Esophagus muscularis mucosa (tissue), 4 donors: ENCODE measurements at regions not wholly inside any gene's neighbourhood (a gene's known extent, or its start where the extent isn't known, plus 50 kb on each side); places are given as distances from the start of the nearest gene placed in this dataset.
"Not testable (repeated sequence)": the region's sequence is repeated elsewhere in the genome, so short reads cannot be mapped to it uniquely, and the experiment has no call there.

Source experiments
- CTCF ChIP-seq, 3 experiments: fragments of 200-600 bp in 2 of 3; fragments of 450-650 bp in 1 of 3; sonication (generic) in 2 of 3; IDR thresholded peaks; one replicate each; pipeline ENCODE4 v1.5.1; 2017 to 2019; ENCODE audit warnings: antibody characterized with exemption in 3 of 3, mild to moderate bottlenecking in 2 of 3, moderate library complexity in 1 of 3
- EP300 ChIP-seq: sonication (generic); formaldehyde crosslinking; IDR thresholded peaks from one replicate; pipeline ENCODE4 v1.6.1; 2017; ENCODE audit warnings: antibody characterized with exemption
- POLR2A ChIP-seq: fragments of 450-650 bp; IDR thresholded peaks from one replicate; pipeline ENCODE4 v1.6.1; 2017; ENCODE audit warnings: antibody characterized with exemption, moderate library complexity, mild to moderate bottlenecking, low read depth
- POLR2AphosphoS5 ChIP-seq, 2 donors: sonication (generic); formaldehyde crosslinking; IDR thresholded peaks; one replicate each; pipeline ENCODE4 v1.6.1; 2017; ENCODE audit warnings: antibody characterized with exemption in 2 of 2

- TF ChIP-seq POLR2A; CTCF (IDR thresholded peaks at IDR 0.05); POLR2AphosphoS5 (IDR thresholded peaks at IDR 0.05); EP300: not testable (repeated sequence)
Observed at GRCh38 chr10:4268490-4268889, 483.5 kb upstream of the KLF6 start.
